SU-DHL-6 (cell line): ENCODE measurements at regions not wholly inside any gene's neighbourhood (a gene's known extent, or its start where the extent isn't known, plus 50 kb on each side); places are given as distances from the start of the nearest gene placed in this dataset.

ENCODE experiments used
- H2AFZ ChIP-seq: fragments of 200-600 bp; sonication (generic); 2 replicates; pipeline ENCODE4 v1.6.1; 2014; ENCODE audit warnings: low read depth, mild to moderate bottlenecking, moderate library complexity, mixed read lengths, antibody characterized with exemption, low read length; ENCODE audit not compliant: severe bottlenecking
- H3F3A ChIP-seq: fragments of 200-600 bp; shearing (Covaris generic); 2 replicates; pipeline ENCODE4 v1.6.0; 2016; ENCODE audit warnings: antibody characterized with exemption, mild to moderate bottlenecking; ENCODE audit not compliant: insufficient read depth
- H3K27ac ChIP-seq: fragments of 200-600 bp; sonication (generic); 2 replicates; pipeline ENCODE4 v1.5.1; 2016; ENCODE audit warnings: low read depth, mild to moderate bottlenecking, low read length, moderate library complexity, mixed read lengths
- H3K27me3 ChIP-seq: fragments of 200-600 bp; sonication (generic), shearing (Covaris generic); 2 replicates; pipeline ENCODE4 v1.6.0; 2014; ENCODE audit warnings: mild to moderate bottlenecking, low read length
- H3K36me3 ChIP-seq: fragments of 200-600 bp; sonication (generic); 2 replicates; pipeline ENCODE4 v1.6.1; 2014; ENCODE audit warnings: mild to moderate bottlenecking, low read length, mixed read lengths
- H3K4me2 ChIP-seq: fragments of 300-600, 200-600 bp; shearing (Covaris generic), sonication (generic); 2 replicates; pipeline ENCODE4 v1.6.0; 2014; ENCODE audit warnings: low read length, low read depth, mild to moderate bottlenecking; ENCODE audit not compliant: poor library complexity, severe bottlenecking
- H3K4me3 ChIP-seq: fragments of 200-600 bp; sonication (generic); 2 replicates; pipeline ENCODE4 v1.5.1; 2014; ENCODE audit warnings: antibody characterized with exemption, low read length, mild to moderate bottlenecking, mixed read lengths; ENCODE audit not compliant: insufficient read depth, poor library complexity, severe bottlenecking
- H3K79me2 ChIP-seq: fragments of 200-600 bp; sonication (generic); 2 replicates; pipeline ENCODE4 v1.6.1; 2014; ENCODE audit warnings: mild to moderate bottlenecking, low read length, moderate library complexity; ENCODE audit not compliant: insufficient read depth
- H3K9ac ChIP-seq: fragments of 200-600 bp; sonication (generic); 2 replicates; pipeline ENCODE4 v1.7.0; 2014; ENCODE audit warnings: mild to moderate bottlenecking, low read length
- H3K9me2 ChIP-seq: fragments of 200-600 bp; sonication (generic); replicated peaks from 2 replicates; pipeline ENCODE4 v1.6.1; 2014; ENCODE audit warnings: low read length; ENCODE audit not compliant: insufficient read depth
- H3K9me3 ChIP-seq: fragments of 200-600 bp; sonication (generic); 2 replicates; pipeline ENCODE4 v1.6.1; 2014; ENCODE audit warnings: low read length, mixed read lengths; ENCODE audit not compliant: insufficient read depth
- H4K20me1 ChIP-seq: fragments of 200-600 bp; sonication (generic); 2 replicates; pipeline ENCODE4 v1.6.1; 2014; ENCODE audit warnings: low read depth, mild to moderate bottlenecking, antibody characterized with exemption, low read length, moderate library complexity, mixed read lengths
- CTCF ChIP-seq: fragments of 200-600 bp; sonication (generic); IDR thresholded peaks from one replicate; pipeline ENCODE4 v1.5.1; 2017; ENCODE audit warnings: antibody characterized with exemption, mild to moderate bottlenecking, low read length, moderate library complexity; ENCODE audit not compliant: insufficient read depth, poor library complexity, severe bottlenecking
- EZH2phosphoT487 ChIP-seq: fragments of 200-600 bp; sonication (generic), shearing (Covaris generic); conservative IDR thresholded peaks from 2 replicates; pipeline ENCODE4 v1.6.1; 2018; ENCODE audit warnings: mild to moderate bottlenecking, antibody characterized with exemption, low read length, moderate library complexity, mixed read lengths

- H3K9me3 ChIP-seq, result no peaks in the 10 kb centered on the region
- no peaks in the 10 kb centered on the region for H3K36me3 ChIP-seq
- no peaks in the 10 kb centered on the region for H3K27me3 ChIP-seq
- H3K9me2 ChIP-seq, result no peaks in the 10 kb centered on the region
- no peaks in the 10 kb centered on the region for H4K20me1 ChIP-seq
- no peak overlapping the region for H3K4me2 ChIP-seq
- TF ChIP-seq EZH2phosphoT487 (no peak), CTCF (no peak)
- no peak overlapping the region for H2AFZ ChIP-seq
- H3K79me2 ChIP-seq, result no peaks in the 10 kb centered on the region
- no peak overlapping the region for H3K27ac ChIP-seq
- H3F3A ChIP-seq, result no peaks in the 10 kb centered on the region
- H3K9ac ChIP-seq, result no peak overlapping the region
- no peak overlapping the region for H3K4me3 ChIP-seq
Measured at GRCh38 chr4:129602447-129602846, 506.5 kb downstream of the C4orf33 start.

GRCh38 chr4:129603241-129603931 is 507.4 kb downstream of the C4orf33 start:
- Histone ChIP-seq H3K27ac (no peak overlapping the region), H3K9me3 (no peaks in the 10 kb centered on the region), H3F3A (no peaks in the 10 kb centered on the region), H3K4me3 (no peak overlapping the region), H4K20me1 (no peaks in the 10 kb centered on the region), H3K79me2 (no peaks in the 10 kb centered on the region), H3K4me2 (no peak overlapping the region), H3K27me3 (no peaks in the 10 kb centered on the region), H3K36me3 (no peaks in the 10 kb centered on the region), H3K9me2 (no peaks in the 10 kb centered on the region), H2AFZ (no peak overlapping the region), H3K9ac (no peak overlapping the region)
- TF ChIP-seq EZH2phosphoT487 (no peak), CTCF (no peak)

DNA sequence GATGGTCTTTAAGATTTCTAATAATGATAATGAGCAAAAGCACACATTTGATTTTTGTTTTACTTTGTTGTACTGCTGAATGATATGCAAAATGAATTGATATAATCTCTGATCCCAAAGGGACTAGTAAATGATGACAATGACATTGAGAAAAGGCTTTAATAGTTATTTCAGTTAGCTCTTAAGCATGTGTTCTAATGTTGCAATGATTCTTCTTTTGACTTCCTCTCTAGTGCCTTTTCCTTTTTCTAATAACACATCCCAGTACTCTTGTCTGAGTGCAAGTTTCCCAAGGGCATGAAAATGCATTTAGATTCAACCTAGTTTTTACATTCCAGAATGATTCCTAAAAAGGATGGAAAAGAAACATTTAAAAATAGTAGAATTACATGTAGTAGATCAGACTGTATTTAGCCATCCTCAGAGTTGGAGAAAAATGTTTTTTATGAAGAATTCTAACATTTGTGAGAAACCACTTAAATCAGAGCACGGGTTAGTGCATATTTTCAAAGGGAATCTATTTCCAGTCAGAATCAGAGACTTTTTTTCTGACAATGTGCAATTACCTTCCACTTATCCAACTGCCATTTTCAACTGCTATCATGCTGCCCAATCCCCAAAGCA is 508.8 kb downstream of the C4orf33 start:
- no peak overlapping the region for H3K9ac ChIP-seq
- H3K9me2 ChIP-seq, result no peaks in the 10 kb centered on the region
- no peak for TF ChIP-seq EZH2phosphoT487
- TF ChIP-seq CTCF, result no peak
- no peak overlapping the region for H3K4me2 ChIP-seq
- no peaks in the 10 kb centered on the region for H3K9me3 ChIP-seq
- no peak overlapping the region for H3K27ac ChIP-seq
- no peak overlapping the region for H3K4me3 ChIP-seq
- no peaks in the 10 kb centered on the region for H3F3A ChIP-seq
- H2AFZ ChIP-seq, result no peak overlapping the region
- H3K27me3 ChIP-seq, result no peaks in the 10 kb centered on the region
- H3K36me3 ChIP-seq, result no peaks in the 10 kb centered on the region
- no peaks in the 10 kb centered on the region for H4K20me1 ChIP-seq
- H3K79me2 ChIP-seq, result no peaks in the 10 kb centered on the region
